Thymus (tissue), 11 donors: ENCODE measurements at regions not wholly inside any gene's neighbourhood (a gene's known extent, or its start where the extent isn't known, plus 50 kb on each side); places are given as distances from the start of the nearest gene placed in this dataset.
A peak's percentile ranks its signal among the peaks of the same experiment; 100 is the strongest.

Experiments used
- DNase-seq, 9 donors: peaks; one replicate each; pipeline ENCODE4 v3.0.0-alpha.2; 2013; ENCODE audit warnings: low spot score in 9 of 9, low read depth in 6 of 9, missing footprints in 1 of 9
- H3K27ac ChIP-seq, 2 donors: one replicate each; pipeline ENCODE4 v1.5.1; 2013; ENCODE audit warnings: control low read depth in 1 of 2, low read depth in 1 of 2, low read length in 1 of 2, mild to moderate bottlenecking in 1 of 2, moderate library complexity in 1 of 2
- H3K27me3 ChIP-seq, 2 donors: one replicate each; pipeline ENCODE4 v1.5.1; 2013; ENCODE audit warnings: low read length in 1 of 2; ENCODE audit not compliant: control insufficient read depth in 2 of 2, insufficient read depth in 1 of 2
- H3K36me3 ChIP-seq, 2 donors: one replicate each; pipeline ENCODE4 v1.5.1; 2013; ENCODE audit warnings: low read length in 1 of 2, mild to moderate bottlenecking in 1 of 2, moderate library complexity in 1 of 2; ENCODE audit not compliant: control insufficient read depth in 2 of 2, insufficient read depth in 2 of 2
- H3K4me1 ChIP-seq, 2 donors: one replicate each; pipeline ENCODE4 v1.5.1; 2013; ENCODE audit warnings: low read length in 2 of 2; ENCODE audit not compliant: control insufficient read depth in 2 of 2, insufficient read depth in 2 of 2
- H3K4me3 ChIP-seq, 2 donors: one replicate each; pipeline ENCODE4 v1.5.1; 2013; ENCODE audit warnings: low read length in 2 of 2, control low read depth in 1 of 2, mild to moderate bottlenecking in 1 of 2
- H3K9me3 ChIP-seq, 2 donors: one replicate each; pipeline ENCODE4 v1.5.1; 2013; ENCODE audit warnings: low read length in 1 of 2, mild to moderate bottlenecking in 1 of 2; ENCODE audit not compliant: control insufficient read depth in 2 of 2, insufficient read depth in 1 of 2
- WGBS: extraction: QIAGEN DNeasy Blood & Tissue Kit; methylation state at CpG from one replicate; pipeline ENCODE4 v1.1.7; 2013; 5-methylcytosine and 5-hydroxymethylcytosine counted together
- donor health status: healthy.

DNA sequence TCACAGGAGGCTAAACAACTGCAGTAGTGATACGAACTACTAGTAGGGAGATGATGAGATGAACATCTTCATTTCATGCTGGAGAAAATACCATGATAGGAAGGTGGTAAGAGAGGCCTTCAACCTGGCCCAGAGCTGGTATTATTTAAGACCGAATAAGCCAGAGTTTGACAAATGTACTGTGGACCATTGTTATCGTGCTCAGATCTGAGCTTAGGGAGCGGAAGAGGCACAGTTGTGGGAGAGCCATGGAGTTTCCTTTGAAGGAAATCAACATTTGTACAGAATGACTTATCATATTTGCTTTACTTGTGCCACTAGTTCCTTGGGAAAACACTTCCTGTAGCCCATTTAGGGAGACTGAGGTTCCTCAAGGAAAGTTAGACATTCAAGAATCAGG, 260.6 kb upstream of the TNP1 start:
- DNase-seq = peak in 1 of 9 donors; percentile 13
- no peak overlapping the region for H3K27ac ChIP-seq
- H3K27me3 ChIP-seq = no peaks in the 10 kb centered on the region
- 95% methylated on average over 4 of the region's 4 CpGs for WGBS
- no peaks in the 10 kb centered on the region for H3K36me3 ChIP-seq
- no peak overlapping the region for H3K4me3 ChIP-seq
- H3K4me1 ChIP-seq = peaks cover 0 to 3% of the 10 kb centered on the region in 2 donors
- no peaks in the 10 kb centered on the region for H3K9me3 ChIP-seq

DNA sequence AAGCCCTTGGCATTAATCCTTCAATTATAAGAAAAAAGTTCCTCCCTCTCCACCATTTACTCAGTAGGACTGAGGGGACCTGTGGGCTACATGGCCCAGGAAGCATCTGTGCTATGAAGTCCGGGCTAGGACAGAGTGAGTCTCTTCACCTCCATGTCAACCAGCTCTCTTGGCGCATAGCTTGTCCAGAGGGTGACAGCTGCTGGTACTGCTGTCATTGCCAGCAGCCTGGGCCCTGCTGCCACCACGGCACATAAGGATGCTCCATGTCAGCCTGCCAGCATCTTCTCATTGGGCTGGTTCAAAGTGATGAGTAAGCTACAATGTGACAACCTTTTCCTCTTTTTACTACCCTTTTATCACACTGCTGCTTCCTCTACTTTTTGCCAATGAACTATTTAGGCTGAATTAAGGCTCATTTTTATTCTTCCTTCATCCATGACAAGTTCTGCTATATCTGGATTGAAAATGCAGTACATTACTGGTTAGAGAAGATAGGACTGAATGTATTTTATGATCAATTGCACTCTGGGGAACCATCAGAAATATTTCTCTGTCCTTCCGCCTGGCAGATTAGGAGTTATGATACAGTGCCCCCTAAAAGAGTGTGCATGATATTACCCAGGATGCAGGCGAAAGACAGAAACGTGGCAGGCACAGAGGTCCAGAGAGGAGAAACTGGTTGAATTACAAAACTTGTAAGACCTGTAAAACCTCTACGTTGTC, 258.9 kb upstream of the TNP1 start:
- WGBS = 94% methylated on average over 7 of the region's 7 CpGs
- Histone ChIP-seq H3K4me1 (peaks cover 0 to 3% of the 10 kb centered on the region in 2 donors), H3K4me3 (no peak overlapping the region), H3K27ac (no peak overlapping the region), H3K9me3 (no peaks in the 10 kb centered on the region), H3K36me3 (no peaks in the 10 kb centered on the region), H3K27me3 (no peaks in the 10 kb centered on the region)
- DNase-seq = no peak

DNA sequence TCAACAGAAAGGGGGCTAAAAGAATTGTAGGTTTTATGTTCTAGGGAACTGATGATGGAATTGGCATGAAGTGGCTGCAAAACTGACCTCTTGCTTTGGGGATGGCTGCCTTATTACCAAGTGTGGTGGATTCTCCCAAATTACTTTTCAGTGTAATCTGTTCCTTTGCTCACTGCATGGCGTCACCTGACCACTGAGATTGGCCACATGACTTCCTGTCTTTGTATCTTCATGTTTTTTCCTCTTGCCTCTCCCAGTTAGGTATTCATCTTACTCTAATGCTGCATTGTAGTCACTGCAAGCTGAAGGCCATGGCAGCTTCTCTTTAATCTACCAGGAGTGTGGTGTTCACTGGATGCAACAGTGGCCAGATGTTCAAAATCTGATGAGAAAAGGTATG, 257.7 kb upstream of the TNP1 start:
- no peaks in the 10 kb centered on the region for H3K27me3 ChIP-seq
- DNase-seq = no peak
- WGBS = 83% methylated on average over 1 of the region's 1 CpG
- H3K9me3 ChIP-seq = no peaks in the 10 kb centered on the region
- no peak overlapping the region for H3K4me3 ChIP-seq
- no peaks in the 10 kb centered on the region for H3K36me3 ChIP-seq
- no peak overlapping the region for H3K27ac ChIP-seq
- peaks cover 0 to 3% of the 10 kb centered on the region in 2 donors for H3K4me1 ChIP-seq

DNA sequence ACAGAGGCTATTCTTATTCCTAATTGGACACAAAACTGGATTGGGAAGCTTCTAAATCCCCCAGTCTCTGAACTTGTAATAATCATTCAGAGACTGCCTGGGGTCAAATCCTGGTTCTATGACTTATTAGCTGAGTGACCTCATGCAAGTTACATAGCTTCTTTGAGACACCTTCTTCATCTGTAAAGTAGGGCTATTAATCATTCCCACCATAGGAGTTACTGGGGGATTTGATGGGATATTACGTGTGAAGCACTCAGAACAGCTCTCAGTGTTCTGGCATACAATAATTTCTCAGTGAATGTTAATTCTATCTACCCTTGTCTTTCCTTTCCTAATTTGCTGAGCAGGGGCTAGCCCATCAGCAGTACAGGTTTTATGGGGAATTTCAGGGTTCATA, 256.7 kb upstream of the TNP1 start:
- Histone ChIP-seq H3K27me3 (no peaks in the 10 kb centered on the region), H3K36me3 (no peaks in the 10 kb centered on the region), H3K9me3 (no peaks in the 10 kb centered on the region), H3K4me3 (no peak overlapping the region), H3K27ac (no peak overlapping the region), H3K4me1 (peaks cover 0 to 3% of the 10 kb centered on the region in 2 donors)
- DNase-seq = no peak
- 96% methylated on average over 1 of the region's 1 CpG for WGBS

DNA sequence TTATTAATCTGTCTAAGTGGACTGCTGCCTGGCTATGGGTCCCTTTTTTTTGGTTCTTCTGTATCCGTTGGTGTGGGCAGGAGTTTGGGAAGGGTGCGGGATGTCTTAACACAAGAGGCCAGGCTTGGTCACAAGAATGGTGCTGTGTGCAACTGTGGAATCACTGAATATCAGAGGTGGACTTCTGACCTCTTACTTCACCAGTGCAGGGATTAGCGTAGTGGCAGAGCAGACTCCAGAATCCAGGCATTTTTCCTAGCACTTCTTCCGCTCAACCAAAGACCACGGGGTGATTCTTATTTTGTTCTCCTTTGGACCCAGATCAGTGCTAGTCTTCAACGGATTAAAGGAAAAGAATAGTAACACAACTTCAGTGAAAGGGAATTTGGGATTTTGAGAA, 254.3 kb upstream of the TNP1 start:
- no peaks in the 10 kb centered on the region for H3K9me3 ChIP-seq
- H3K4me1 ChIP-seq = peaks cover 0 to 3% of the 10 kb centered on the region in 2 donors
- H3K27ac ChIP-seq = no peak overlapping the region
- no peak overlapping the region for H3K4me3 ChIP-seq
- no peaks in the 10 kb centered on the region for H3K27me3 ChIP-seq
- DNase-seq = no peak
- WGBS = 95% methylated on average over 6 of the region's 6 CpGs
- no peaks in the 10 kb centered on the region for H3K36me3 ChIP-seq

DNA sequence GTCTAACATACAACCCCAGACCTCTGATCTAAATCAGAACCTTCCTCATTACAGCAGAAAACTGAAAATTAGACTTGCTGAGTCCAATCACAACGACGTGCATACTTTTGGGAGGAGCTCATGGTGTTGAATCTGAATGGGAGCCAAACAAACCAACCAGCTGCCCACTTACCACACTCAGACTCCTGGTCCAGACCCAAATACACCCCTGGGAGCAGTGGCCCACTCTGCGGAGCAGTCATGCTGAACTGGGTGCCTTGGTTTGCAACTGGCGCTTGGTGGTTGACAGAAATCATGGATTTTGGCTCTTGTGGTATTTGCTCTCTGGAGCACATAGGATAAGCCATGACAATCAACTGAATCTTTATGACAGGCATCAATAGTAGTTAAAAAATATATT, 253.6 kb upstream of the TNP1 start:
- Histone ChIP-seq H3K36me3 (no peaks in the 10 kb centered on the region), H3K4me3 (no peak overlapping the region), H3K9me3 (no peaks in the 10 kb centered on the region), H3K27me3 (no peaks in the 10 kb centered on the region), H3K4me1 (peaks cover 0 to 3% of the 10 kb centered on the region in 2 donors), H3K27ac (no peak overlapping the region)
- 98% methylated on average over 4 of the region's 4 CpGs for WGBS
- no peak for DNase-seq

DNA sequence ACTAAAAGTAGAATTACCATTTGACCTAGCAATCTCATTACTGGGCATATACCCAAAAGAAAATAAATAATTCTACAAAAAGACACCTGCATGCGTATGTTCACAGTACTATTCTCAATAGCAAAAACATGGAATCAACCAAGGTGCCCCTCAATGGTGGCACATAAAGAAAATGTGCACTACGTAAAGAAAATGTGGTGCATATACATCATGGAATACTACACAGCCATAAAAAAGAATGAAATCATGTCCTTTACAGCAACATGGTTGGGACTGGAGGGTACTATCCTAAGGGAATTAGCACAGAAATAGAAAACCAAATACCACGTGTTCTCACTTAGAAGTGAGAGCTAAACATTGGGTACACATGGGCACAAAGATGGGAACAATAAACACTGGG, 250.7 kb upstream of the TNP1 start:
- Histone ChIP-seq H3K9me3 (no peaks in the 10 kb centered on the region), H3K27ac (no peak overlapping the region), H3K27me3 (no peaks in the 10 kb centered on the region), H3K4me3 (no peak overlapping the region), H3K36me3 (no peaks in the 10 kb centered on the region), H3K4me1 (no peaks in the 10 kb centered on the region)
- 97% methylated on average over 3 of the region's 3 CpGs for WGBS
- no peak for DNase-seq

DNA sequence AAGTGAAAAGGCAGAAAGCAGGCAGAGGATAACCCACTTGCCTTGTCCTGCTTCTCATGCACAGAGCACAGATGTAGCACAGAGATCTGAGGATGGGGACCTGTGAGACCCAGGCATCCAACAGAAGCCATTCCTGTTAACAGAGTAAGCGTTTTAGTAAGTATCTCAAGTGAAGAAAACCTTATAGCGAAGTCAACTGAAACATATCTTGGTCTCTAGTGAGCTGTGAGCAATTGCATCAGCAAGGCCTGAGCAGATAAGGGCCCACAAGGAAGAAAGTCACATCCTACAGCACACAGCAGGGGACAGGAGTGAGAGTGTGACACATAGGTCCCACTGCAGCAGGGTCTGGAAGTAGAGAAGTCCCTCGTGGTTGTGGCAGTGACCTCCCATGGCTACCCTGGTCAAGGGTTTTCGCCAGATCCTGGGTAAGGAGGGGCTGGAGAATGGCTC, 248.7 kb upstream of the TNP1 start:
- Histone ChIP-seq H3K4me1 (peaks cover 0 to 3% of the 10 kb centered on the region in 2 donors), H3K36me3 (no peaks in the 10 kb centered on the region), H3K9me3 (no peaks in the 10 kb centered on the region), H3K4me3 (no peak overlapping the region), H3K27ac (no peak overlapping the region), H3K27me3 (no peaks in the 10 kb centered on the region)
- DNase-seq = no peak
- 73% methylated on average over 4 of the region's 4 CpGs for WGBS

DNA sequence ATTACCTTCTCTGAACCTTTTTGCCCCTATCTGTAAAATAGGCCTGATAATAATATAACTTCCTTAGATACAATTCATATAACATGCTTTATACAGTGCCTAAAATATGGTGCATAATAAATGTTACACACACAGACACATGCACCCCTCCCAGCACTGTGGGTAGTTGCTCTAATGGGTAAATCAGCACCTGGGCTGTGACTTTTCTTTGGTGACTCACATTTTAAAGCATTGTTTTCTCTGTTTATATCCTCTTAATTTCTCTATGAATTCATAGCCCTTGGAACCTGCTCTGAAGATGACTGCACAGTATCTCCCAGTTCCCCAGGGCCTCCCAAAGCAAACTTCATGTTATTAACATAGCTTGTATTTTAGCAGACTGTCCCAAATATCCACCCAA, 248.2 kb upstream of the TNP1 start:
- Histone ChIP-seq H3K4me1 (peaks cover 0 to 3% of the 10 kb centered on the region in 2 donors), H3K27ac (no peak overlapping the region), H3K27me3 (no peaks in the 10 kb centered on the region), H3K4me3 (no peak overlapping the region), H3K9me3 (no peaks in the 10 kb centered on the region), H3K36me3 (no peaks in the 10 kb centered on the region)
- DNase-seq = no peak
